Inflammatory macrophage treated with lipopolysaccharide for 4 hours (primary cell): ENCODE measurements at regions not wholly inside any gene's neighbourhood (a gene's known extent, or its start where the extent isn't known, plus 50 kb on each side); places are given as distances from the start of the nearest gene placed in this dataset.

Experiments
- DNase-seq: peaks from one replicate; pipeline ENCODE4 v3.0.0-alpha.2; 2020

GRCh38 chr5:133827830-133828229 lies 140.6 kb downstream of the C5orf15 start:
- no peak for DNase-seq

- no peak for DNase-seq
Measured at GRCh38 chr5:133827011-133827410, 141.4 kb downstream of the C5orf15 start.

GRCh38 chr5:133825631-133826289 lies 142.7 kb downstream of the C5orf15 start:
- DNase-seq, result no peak

GRCh38 chr5:133824661-133825254 lies 143.7 kb downstream of the C5orf15 start:
- DNase-seq, result no peak

GRCh38 chr5:133821889-133822288 lies 146.5 kb downstream of the C5orf15 start:
- no peak for DNase-seq

- DNase-seq, result peak; percentile 18
Measured at GRCh38 chr5:133821311-133821741, 147.1 kb downstream of the C5orf15 start.

GRCh38 chr5:133820507-133820906 lies 147.9 kb downstream of the C5orf15 start:
- no peak for DNase-seq

GRCh38 chr5:133819977-133820471 lies 148.4 kb downstream of the C5orf15 start:
- no peak for DNase-seq

GRCh38 chr5:133818869-133819600 lies 149.4 kb downstream of the C5orf15 start:
- DNase-seq, result peak; percentile 49

GRCh38 chr5:133818031-133818431 lies 150.4 kb downstream of the C5orf15 start:
- DNase-seq, result no peak

GRCh38 chr5:133817456-133817855 lies 151.0 kb downstream of the C5orf15 start:
- DNase-seq, result no peak

GRCh38 chr5:133816791-133817190 lies 151.6 kb downstream of the C5orf15 start:
- DNase-seq, result no peak

- DNase-seq, result no peak
Measured at GRCh38 chr5:133814152-133814551, 154.3 kb downstream of the C5orf15 start.

- no peak for DNase-seq
Measured at GRCh38 chr5:133811168-133811567, 157.3 kb downstream of the C5orf15 start.

- no peak for DNase-seq
Measured at GRCh38 chr5:133809801-133810200, 158.6 kb downstream of the C5orf15 start.

- DNase-seq, result no peak
Measured at GRCh38 chr5:133807348-133807747, 161.1 kb downstream of the C5orf15 start.

- no peak for DNase-seq
Measured at GRCh38 chr5:133806847-133807246, 161.6 kb downstream of the C5orf15 start.

GRCh38 chr5:133801955-133802751 lies 166.3 kb downstream of the C5orf15 start:
- DNase-seq, result no peak

- no peak for DNase-seq
Measured at GRCh38 chr5:133801431-133801830, 167.0 kb downstream of the C5orf15 start.

GRCh38 chr5:133799571-133800237 lies 168.7 kb downstream of the C5orf15 start:
- no peak for DNase-seq

- no peak for DNase-seq
Measured at GRCh38 chr5:133797167-133797566, 171.3 kb downstream of the C5orf15 start.

- DNase-seq, result no peak
Measured at GRCh38 chr5:133796186-133796585, 172.2 kb downstream of the C5orf15 start.
